ENCODE measurements at regions not wholly inside any gene's neighbourhood (a gene's known extent, or its start where the extent isn't known, plus 50 kb on each side); places are given as distances from the start of the nearest gene placed in this dataset.
A peak's percentile ranks its signal among the peaks of the same experiment; 100 is the strongest.
"Not testable (repeated sequence)": the region's sequence is repeated elsewhere in the genome, so short reads cannot be mapped to it uniquely, and the experiment has no call there.

- H3K9me3 ChIP-seq; H3K27me3 ChIP-seq (ENCODE audit: insufficient read depth); POLR2A ChIA-PET; H3K9me2 ChIP-seq; H3K27ac ChIP-seq (ENCODE audit: low read depth in 2 of 2, low read length in 1 of 2); H3K79me2 ChIP-seq (ENCODE audit: insufficient read depth); H3K4me1 ChIP-seq (ENCODE audit: control insufficient read depth in 1 of 2, insufficient read depth in 2 of 2, low read depth in 1 of 2, low read length in 1 of 2); H4K20me1 ChIP-seq (ENCODE audit: insufficient read depth); H3K4me3 ChIP-seq (ENCODE audit: low read depth in 2 of 2, low read length in 1 of 2); H3K4me2 ChIP-seq; H3K36me3 ChIP-seq (replicated peaks in 1 of 2; ENCODE audit: control insufficient read depth in 1 of 2, insufficient read depth in 2 of 2, low read length in 1 of 2); DNase-seq; H3F3A ChIP-seq (replicated peaks; ENCODE audit: insufficient read depth); H2AFZ ChIP-seq (ENCODE audit: low read depth); CTCF ChIA-PET; H3K9ac ChIP-seq: not testable (repeated sequence)
- WGBS (ENCODE audit: low lambda C conversion rate) = 9% methylated on average over 5 of the region's 7 CpGs
Observed at GRCh38 chr16:32003819-32004218, 130.2 kb downstream of the ZNF267 start.

GRCh38 chr16:32038783-32039496, 165.3 kb downstream of the ZNF267 start:
- H3K36me3 ChIP-seq (replicated peaks in 1 of 2; ENCODE audit: control insufficient read depth in 1 of 2, insufficient read depth in 2 of 2, low read length in 1 of 2); DNase-seq; H2AFZ ChIP-seq (ENCODE audit: low read depth); H3K27me3 ChIP-seq (ENCODE audit: insufficient read depth); H3F3A ChIP-seq (replicated peaks; ENCODE audit: insufficient read depth); H3K9me3 ChIP-seq; H4K20me1 ChIP-seq (ENCODE audit: insufficient read depth); POLR2A ChIA-PET; H3K27ac ChIP-seq (ENCODE audit: low read depth in 2 of 2, low read length in 1 of 2); H3K79me2 ChIP-seq (ENCODE audit: insufficient read depth); CTCF ChIA-PET; H3K9ac ChIP-seq; H3K4me2 ChIP-seq; H3K9me2 ChIP-seq; H3K4me3 ChIP-seq (ENCODE audit: low read depth in 2 of 2, low read length in 1 of 2); H3K4me1 ChIP-seq (ENCODE audit: control insufficient read depth in 1 of 2, insufficient read depth in 2 of 2, low read depth in 1 of 2, low read length in 1 of 2): not testable (repeated sequence)
- 58% methylated on average over 4 of the region's 10 CpGs for WGBS (ENCODE audit: low lambda C conversion rate)

- not testable (repeated sequence) for H3K36me3 ChIP-seq (replicated peaks in 1 of 2; ENCODE audit: control insufficient read depth in 1 of 2, insufficient read depth in 2 of 2, low read length in 1 of 2)
Observed at GRCh38 chr16:32039919-32040318, 166.3 kb downstream of the ZNF267 start.

GRCh38 chr16:32066016-32066651, 187.0 kb upstream of the TP53TG3D start:
- H3K9me2 ChIP-seq; H4K20me1 ChIP-seq (ENCODE audit: insufficient read depth); H3F3A ChIP-seq (replicated peaks; ENCODE audit: insufficient read depth); H3K36me3 ChIP-seq (replicated peaks in 1 of 2; ENCODE audit: control insufficient read depth in 1 of 2, insufficient read depth in 2 of 2, low read length in 1 of 2); H3K4me3 ChIP-seq (ENCODE audit: low read depth in 2 of 2, low read length in 1 of 2); H3K9me3 ChIP-seq; POLR2A ChIA-PET; H3K27ac ChIP-seq (ENCODE audit: low read depth in 2 of 2, low read length in 1 of 2); H3K9ac ChIP-seq; H3K27me3 ChIP-seq (ENCODE audit: insufficient read depth); CTCF ChIA-PET; H3K79me2 ChIP-seq (ENCODE audit: insufficient read depth); H2AFZ ChIP-seq (ENCODE audit: low read depth); H3K4me1 ChIP-seq (ENCODE audit: control insufficient read depth in 1 of 2, insufficient read depth in 2 of 2, low read depth in 1 of 2, low read length in 1 of 2); H3K4me2 ChIP-seq; DNase-seq: not testable (repeated sequence)
- WGBS (ENCODE audit: low lambda C conversion rate) = 3% methylated on average over 6 of the region's 13 CpGs
- TF ChIP-seq RAD21 (IDR thresholded peaks at IDR 0.05; ENCODE audit: low read length) = peak; percentile 5; the same call in 1 of the 2 replicates

More at GRCh38 chr16:32039919-32040318, 166.3 kb downstream of the ZNF267 start:
- H3F3A ChIP-seq (replicated peaks; ENCODE audit: insufficient read depth); DNase-seq; H3K27ac ChIP-seq (ENCODE audit: low read depth in 2 of 2, low read length in 1 of 2); H4K20me1 ChIP-seq (ENCODE audit: insufficient read depth); H3K4me1 ChIP-seq (ENCODE audit: control insufficient read depth in 1 of 2, insufficient read depth in 2 of 2, low read depth in 1 of 2, low read length in 1 of 2); H3K9me2 ChIP-seq; H3K27me3 ChIP-seq (ENCODE audit: insufficient read depth); H3K79me2 ChIP-seq (ENCODE audit: insufficient read depth); POLR2A ChIA-PET; H3K4me3 ChIP-seq (ENCODE audit: low read depth in 2 of 2, low read length in 1 of 2); H3K9me3 ChIP-seq; H3K4me2 ChIP-seq; H2AFZ ChIP-seq (ENCODE audit: low read depth); H3K9ac ChIP-seq; CTCF ChIA-PET: not testable (repeated sequence)
- no CpG with 5 or more reads among the region's 10 CpGs for WGBS (ENCODE audit: low lambda C conversion rate)

- H3K9me3 ChIP-seq; H2AFZ ChIP-seq (ENCODE audit: low read depth); H3K27me3 ChIP-seq (ENCODE audit: insufficient read depth); H3K9ac ChIP-seq; POLR2A ChIA-PET; H3K9me2 ChIP-seq; H4K20me1 ChIP-seq (ENCODE audit: insufficient read depth); H3F3A ChIP-seq (replicated peaks; ENCODE audit: insufficient read depth); H3K79me2 ChIP-seq (ENCODE audit: insufficient read depth); H3K4me1 ChIP-seq (ENCODE audit: control insufficient read depth in 1 of 2, insufficient read depth in 2 of 2, low read depth in 1 of 2, low read length in 1 of 2); CTCF ChIA-PET; DNase-seq; H3K36me3 ChIP-seq (replicated peaks in 1 of 2; ENCODE audit: control insufficient read depth in 1 of 2, insufficient read depth in 2 of 2, low read length in 1 of 2); H3K4me2 ChIP-seq; H3K27ac ChIP-seq (ENCODE audit: low read depth in 2 of 2, low read length in 1 of 2); H3K4me3 ChIP-seq (ENCODE audit: low read depth in 2 of 2, low read length in 1 of 2): not testable (repeated sequence)
- 0% methylated on average over 1 of the region's 3 CpGs for WGBS (ENCODE audit: low lambda C conversion rate)
Observed at GRCh38 chr16:32071586-32071985, 181.5 kb upstream of the TP53TG3D start.

- H3K27ac ChIP-seq (ENCODE audit: low read depth in 2 of 2, low read length in 1 of 2); POLR2A ChIA-PET; H4K20me1 ChIP-seq (ENCODE audit: insufficient read depth); H3K4me3 ChIP-seq (ENCODE audit: low read depth in 2 of 2, low read length in 1 of 2); DNase-seq; H3K9me3 ChIP-seq; H3K36me3 ChIP-seq (replicated peaks in 1 of 2; ENCODE audit: control insufficient read depth in 1 of 2, insufficient read depth in 2 of 2, low read length in 1 of 2); H3K9ac ChIP-seq; H3K4me1 ChIP-seq (ENCODE audit: control insufficient read depth in 1 of 2, insufficient read depth in 2 of 2, low read depth in 1 of 2, low read length in 1 of 2); H2AFZ ChIP-seq (ENCODE audit: low read depth); CTCF ChIA-PET; H3K9me2 ChIP-seq; H3F3A ChIP-seq (replicated peaks; ENCODE audit: insufficient read depth); H3K4me2 ChIP-seq; H3K79me2 ChIP-seq (ENCODE audit: insufficient read depth): not testable (repeated sequence)
- peaks cover 12% of the 10 kb centered on the region; the same call in 1 of the 2 replicates for H3K27me3 ChIP-seq (ENCODE audit: insufficient read depth)
- 3% methylated on average over 5 of the region's 15 CpGs for WGBS (ENCODE audit: low lambda C conversion rate)
Observed at GRCh38 chr16:32083891-32084290, 169.2 kb upstream of the TP53TG3D start.

Data from SK-N-SH (cell line).